GM12865 (cell line): ENCODE measurements at regions not wholly inside any gene's neighbourhood (a gene's known extent, or its start where the extent isn't known, plus 50 kb on each side); places are given as distances from the start of the nearest gene placed in this dataset.

Experiments
- DNase-seq: peaks from one replicate; pipeline ENCODE4 v3.0.0; 2010; ENCODE audit warnings: low read depth
- H3K4me3 ChIP-seq: 2 replicates; pipeline ENCODE4 v1.5.1; 2011; ENCODE audit warnings: mild to moderate bottlenecking, low read depth, low read length, control low read depth
- TF ChIP-seq, protein P1 (sequence below): IDR thresholded peaks from 2 replicates; pipeline ENCODE4 v1.5.1; 2011; ENCODE audit warnings: low read length, control low read depth, low read depth, inconsistent platforms; ENCODE audit not compliant: insufficient read depth; ENCODE audit errors: missing control alignments

DNA sequence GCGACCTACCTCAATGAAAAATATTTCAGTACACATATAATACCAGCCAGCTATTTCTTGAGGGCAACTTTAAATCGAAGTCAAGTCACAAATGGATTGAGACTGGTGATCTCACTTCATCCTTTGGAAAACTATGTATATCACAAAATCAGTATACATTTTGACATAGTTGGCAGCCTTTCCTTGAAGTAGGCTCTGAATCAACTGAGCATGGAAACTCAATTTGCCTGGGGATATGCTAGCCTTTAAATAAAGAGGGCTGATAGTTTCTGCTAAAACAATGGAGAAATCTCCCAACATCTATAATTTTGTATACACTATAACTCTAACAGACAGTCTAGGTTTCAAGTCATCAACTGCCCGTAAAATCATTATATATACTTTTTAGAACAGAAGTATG, 282.8 kb upstream of the TENM3 start:
- no peak for DNase-seq
- TF ChIP-seq, protein P1, sequence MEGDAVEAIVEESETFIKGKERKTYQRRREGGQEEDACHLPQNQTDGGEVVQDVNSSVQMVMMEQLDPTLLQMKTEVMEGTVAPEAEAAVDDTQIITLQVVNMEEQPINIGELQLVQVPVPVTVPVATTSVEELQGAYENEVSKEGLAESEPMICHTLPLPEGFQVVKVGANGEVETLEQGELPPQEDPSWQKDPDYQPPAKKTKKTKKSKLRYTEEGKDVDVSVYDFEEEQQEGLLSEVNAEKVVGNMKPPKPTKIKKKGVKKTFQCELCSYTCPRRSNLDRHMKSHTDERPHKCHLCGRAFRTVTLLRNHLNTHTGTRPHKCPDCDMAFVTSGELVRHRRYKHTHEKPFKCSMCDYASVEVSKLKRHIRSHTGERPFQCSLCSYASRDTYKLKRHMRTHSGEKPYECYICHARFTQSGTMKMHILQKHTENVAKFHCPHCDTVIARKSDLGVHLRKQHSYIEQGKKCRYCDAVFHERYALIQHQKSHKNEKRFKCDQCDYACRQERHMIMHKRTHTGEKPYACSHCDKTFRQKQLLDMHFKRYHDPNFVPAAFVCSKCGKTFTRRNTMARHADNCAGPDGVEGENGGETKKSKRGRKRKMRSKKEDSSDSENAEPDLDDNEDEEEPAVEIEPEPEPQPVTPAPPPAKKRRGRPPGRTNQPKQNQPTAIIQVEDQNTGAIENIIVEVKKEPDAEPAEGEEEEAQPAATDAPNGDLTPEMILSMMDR = no peak
- H3K4me3 ChIP-seq = no peak overlapping the region

DNA sequence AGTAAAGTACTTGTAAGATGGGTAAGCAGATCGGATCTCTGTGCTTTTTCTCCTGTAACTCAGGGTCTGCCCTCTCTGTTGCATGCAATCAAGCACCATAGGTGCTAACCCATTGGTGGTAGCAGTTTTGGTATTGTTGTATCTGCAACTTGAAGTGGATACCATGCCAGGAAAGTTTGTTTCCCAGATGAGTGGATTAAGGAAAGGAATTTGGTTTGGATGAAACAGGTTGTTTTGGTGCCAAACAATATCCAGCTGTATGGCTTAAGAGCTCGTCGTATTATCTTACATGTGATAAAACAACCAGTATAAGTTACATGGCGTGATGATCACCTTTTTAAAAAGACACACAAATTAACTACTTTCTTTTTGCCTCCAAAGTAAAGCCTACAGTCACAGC, 280.9 kb upstream of the TENM3 start:
- TF ChIP-seq, protein P1 = no peak
- DNase-seq = no peak

DNA sequence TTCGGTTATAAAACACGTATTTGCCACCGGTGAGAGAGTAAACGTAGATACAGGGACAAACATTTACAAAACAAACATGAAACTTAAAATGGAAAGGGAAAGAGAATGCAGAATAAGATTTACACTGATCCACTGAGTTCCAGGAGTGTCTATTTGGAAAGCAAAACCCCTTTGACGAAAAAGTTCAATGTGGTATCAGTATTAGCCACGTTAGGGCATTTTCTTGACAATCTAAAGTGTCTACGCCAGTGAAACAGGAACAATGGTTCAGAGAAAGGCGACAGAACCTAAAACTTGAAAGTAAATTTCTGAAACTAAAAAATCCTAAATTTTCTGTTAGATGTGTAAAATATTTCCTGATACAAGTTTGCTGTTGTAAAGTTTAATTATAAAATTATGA, 278.5 kb upstream of the TENM3 start:
- TF ChIP-seq, protein P1 = no peak
- DNase-seq = peak; percentile 54
- H3K4me3 ChIP-seq = no peak overlapping the region

More for the DNA sequence above, 280.9 kb upstream of the TENM3 start:
- H3K4me3 ChIP-seq = no peak overlapping the region

DNA sequence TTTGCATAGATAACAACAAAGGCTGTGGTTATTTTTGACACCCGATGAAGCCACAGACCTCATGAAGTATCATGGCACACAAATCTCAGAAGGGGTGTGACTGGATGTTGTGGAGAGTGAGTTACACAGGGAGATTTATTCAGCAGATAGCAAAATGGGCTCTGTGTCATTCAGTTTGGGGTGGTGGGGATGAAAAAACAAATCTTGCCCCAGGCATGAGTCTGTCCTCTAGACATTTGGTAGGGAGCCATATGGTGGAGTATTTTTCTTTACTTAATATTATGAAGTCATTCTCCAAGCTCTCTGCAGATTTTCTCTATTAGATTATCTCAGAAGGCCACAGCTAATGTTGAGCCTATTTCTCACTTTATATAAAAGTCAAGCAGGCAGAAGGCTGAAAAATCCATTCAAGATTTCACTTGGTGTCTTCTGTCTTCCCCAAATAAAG, 277.1 kb upstream of the TENM3 start:
- H3K4me3 ChIP-seq = no peak overlapping the region
- peak; percentile 45 for DNase-seq
- TF ChIP-seq, protein P1 = no peak

DNA sequence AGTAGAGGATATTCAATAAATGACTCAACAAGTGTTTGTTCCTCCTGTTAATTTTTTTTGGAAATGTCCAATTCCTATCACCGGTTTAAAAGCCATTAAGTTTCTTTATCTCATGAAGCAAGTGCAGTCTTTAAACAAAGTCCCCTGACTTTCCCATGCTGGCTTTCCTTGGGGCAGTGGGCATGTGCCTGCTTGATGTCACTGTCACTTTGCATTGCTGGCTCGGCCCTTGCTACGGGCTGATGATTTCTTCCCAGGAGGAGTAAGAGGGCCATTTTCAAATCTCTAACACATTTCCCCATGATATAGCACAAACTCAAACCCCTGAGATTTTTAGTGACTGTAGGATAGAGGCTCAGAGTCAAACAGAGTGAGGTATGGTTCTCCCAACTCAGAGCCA, 275.8 kb upstream of the TENM3 start:
- TF ChIP-seq, protein P1 = no peak
- no peak overlapping the region for H3K4me3 ChIP-seq
- DNase-seq = no peak

DNA sequence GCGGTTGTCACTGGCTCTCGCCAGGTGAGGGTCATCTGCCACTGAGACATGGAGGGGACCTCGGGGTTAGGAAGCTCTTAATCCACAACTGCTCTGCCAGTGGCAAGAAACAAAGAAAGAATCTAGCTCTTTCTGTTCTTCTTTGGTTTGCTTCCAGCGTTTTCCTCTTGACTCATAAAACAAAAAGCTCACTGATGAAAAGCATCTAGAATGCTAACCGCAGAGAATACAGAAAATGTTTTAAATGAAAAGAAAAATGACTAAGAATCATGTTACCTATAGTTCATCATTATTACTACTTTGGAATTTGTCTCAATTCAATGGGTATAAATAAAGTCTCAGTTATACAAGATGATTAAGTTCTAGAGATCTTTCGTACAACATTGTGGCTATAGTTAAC, 274.8 kb upstream of the TENM3 start:
- H3K4me3 ChIP-seq = no peak overlapping the region
- no peak for DNase-seq
- TF ChIP-seq, protein P1 = no peak

DNA sequence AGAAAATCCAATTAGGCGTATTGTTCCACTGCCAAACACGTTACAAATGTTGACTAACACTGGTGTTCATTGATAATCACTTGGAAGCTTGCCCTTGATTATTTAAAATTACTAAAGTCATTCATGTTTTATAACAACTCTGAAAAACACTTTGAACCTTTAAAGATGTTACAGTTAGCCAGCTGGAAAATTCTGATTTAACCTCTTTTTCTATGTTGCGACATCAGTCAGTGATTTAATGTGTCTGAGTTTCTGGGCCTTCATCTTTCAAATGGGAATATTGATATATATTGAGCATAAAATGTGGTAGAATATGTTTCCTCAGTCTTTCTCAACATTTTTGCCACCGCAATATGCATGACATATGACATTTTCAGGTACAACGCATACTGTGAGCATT, 274.1 kb upstream of the TENM3 start:
- DNase-seq = no peak
- TF ChIP-seq, protein P1 = no peak
- no peak overlapping the region for H3K4me3 ChIP-seq
